B cell (primary cell): ENCODE measurements at regions not wholly inside any gene's neighbourhood (a gene's known extent, or its start where the extent isn't known, plus 50 kb on each side); places are given as distances from the start of the nearest gene placed in this dataset.

Source experiments
- ATAC-seq: fragments of 200-7000 bp; cut with Tn5 transposase; one replicate; pipeline ENCODE4 v1.10.0; 2021; ENCODE audit warnings: low read depth, mild to moderate bottlenecking, moderate number of reproducible peaks, moderate library complexity
- CTCF ChIA-PET: fragments of 350-600 bp; sonication (Branson Sonifier 250); formaldehyde crosslinking; loops from one replicate; lab custom pipeline; 2021; ENCODE audit warnings: antibody characterized with exemption, inconsistent platforms; lab: Charles Lee
- POLR2A ChIA-PET: fragments of 350-600 bp; sonication (Branson Sonifier 250); formaldehyde crosslinking; loops from one replicate; lab custom pipeline; 2021; ENCODE audit warnings: antibody characterized with exemption; lab: Charles Lee
- DNase-seq: peaks from one replicate; pipeline ENCODE4 v3.0.0; 2013
- H2AFZ ChIP-seq: 2 replicates; pipeline ENCODE4 v1.6.1; 2012; ENCODE audit warnings: mild to moderate bottlenecking, low read depth, low read length; ENCODE audit not compliant: insufficient read depth, poor library complexity, severe bottlenecking
- H3K27ac ChIP-seq, 2 donors: 1 replicate in 1 of 2; 2 replicates in 1 of 2; pipeline ENCODE4 v1.5.1; 2012 to 2013; ENCODE audit warnings: low read length in 2 of 2, mild to moderate bottlenecking in 2 of 2, moderate library complexity in 1 of 2
- H3K27me3 ChIP-seq, 4 experiments: fragments of 200-600 bp in 1 of 4; sonication (generic) in 1 of 4; replicated peaks in 1 of 4; 1 replicate in 2 of 4; 2 replicates in 2 of 4; pipeline versions ENCODE4 v1.6.1 to v1.7.0; 2013 to 2016; ENCODE audit warnings: low read length in 3 of 4, mild to moderate bottlenecking in 2 of 4, mixed read lengths in 1 of 4, moderate library complexity in 1 of 4; ENCODE audit not compliant: insufficient read depth in 4 of 4, control insufficient read depth in 3 of 4; ENCODE audit errors: control extremely low read depth in 1 of 4
- H3K36me3 ChIP-seq, 2 experiments: replicated peaks in 1 of 2; 1 replicate in 1 of 2; 2 replicates in 1 of 2; pipeline versions ENCODE4 v1.6.1 to v1.7.1; 2013; ENCODE audit warnings: low read length in 1 of 2; ENCODE audit not compliant: insufficient read depth in 2 of 2, control insufficient read depth in 1 of 2; ENCODE audit errors: control extremely low read depth in 1 of 2, extremely low read depth in 1 of 2
- H3K4me1 ChIP-seq, 2 donors: fragments of 200-600 bp in 1 of 2; sonication (generic) in 1 of 2; 1 replicate in 1 of 2; 2 replicates in 1 of 2; pipeline versions ENCODE4 v1.5.1 to v1.6.1; 2013 to 2017; ENCODE audit warnings: low read length in 2 of 2; ENCODE audit not compliant: control insufficient read depth in 2 of 2, insufficient read depth in 2 of 2
- H3K4me2 ChIP-seq: replicated peaks from 2 replicates; pipeline ENCODE3; 2012; ENCODE audit warnings: mild to moderate bottlenecking, low read depth, low read length; ENCODE audit not compliant: poor library complexity, severe bottlenecking
- H3K4me3 ChIP-seq, 5 experiments: fragments of 200-600 bp in 1 of 5; sonication (generic) in 1 of 5; 1 replicate in 3 of 5; 2 replicates in 2 of 5; pipeline versions ENCODE4 v1.5.1 to v1.7.0; 2011 to 2016; ENCODE audit warnings: low read length in 4 of 5, mild to moderate bottlenecking in 4 of 5, low read depth in 2 of 5, control low read depth in 1 of 5, moderate library complexity in 1 of 5; ENCODE audit not compliant: insufficient read depth in 1 of 5; ENCODE audit errors: control extremely low read depth in 1 of 5, extremely low read depth in 1 of 5
- H3K79me2 ChIP-seq: fragments of 200-600 bp; sonication (generic); one replicate; pipeline ENCODE4 v1.6.0; 2016; ENCODE audit warnings: low read length; ENCODE audit not compliant: control insufficient read depth, insufficient read depth
- H3K9ac ChIP-seq: fragments of 200-600 bp; sonication (generic); 2 replicates; pipeline ENCODE4 v1.6.1; 2017; ENCODE audit warnings: mild to moderate bottlenecking, low read length, moderate library complexity
- H3K9me3 ChIP-seq, 3 donors: one replicate each; pipeline versions ENCODE4 v1.6.1 to v1.7.1; 2013; ENCODE audit warnings: low read length in 2 of 3; ENCODE audit not compliant: control insufficient read depth in 2 of 3, insufficient read depth in 1 of 3; ENCODE audit errors: control extremely low read depth in 1 of 3
- H4K20me1 ChIP-seq: 2 replicates; pipeline ENCODE4 v1.6.0; 2012; ENCODE audit warnings: mild to moderate bottlenecking, low read length; ENCODE audit not compliant: insufficient read depth, control insufficient read depth, poor library complexity, severe bottlenecking
- H3K27ac Mint-ChIP-seq: one replicate; pipeline ENCODE4 v1.8.0; 2021; ENCODE audit warnings: mixed read lengths
- H3K27me3 Mint-ChIP-seq: one replicate; pipeline ENCODE4 v1.8.0; 2021; ENCODE audit warnings: mixed read lengths
- H3K4me1 Mint-ChIP-seq: one replicate; pipeline ENCODE4 v1.8.0; 2021; ENCODE audit warnings: mixed read lengths
- H3K4me3 Mint-ChIP-seq: one replicate; pipeline ENCODE4 v1.8.0; 2021; ENCODE audit warnings: mixed read lengths
- H3K9me3 Mint-ChIP-seq: one replicate; pipeline ENCODE4 v1.8.0; 2022; ENCODE audit warnings: mixed read lengths; ENCODE audit not compliant: insufficient read depth
- EZH2 ChIP-seq: IDR thresholded peaks from 2 replicates; pipeline ENCODE4 v1.6.1; 2012; ENCODE audit warnings: borderline replicate concordance, low read depth, mild to moderate bottlenecking, moderate library complexity, low read length; ENCODE audit not compliant: insufficient read depth, poor library complexity, severe bottlenecking
- WGBS: methylation state at CpG from one replicate; pipeline ENCODE4 v1.1.5; 2013; ENCODE audit warnings: missing lambda C conversion rate; ENCODE audit not compliant: insufficient coverage; 5-methylcytosine and 5-hydroxymethylcytosine counted together
- intact Hi-C: fragments of 100-400 bp; cut with micrococcal nuclease; formaldehyde crosslinking; loops from one replicate; pipeline ENCODE4 v1.10.0; 2022
- TF ChIP-seq, protein P1 (sequence below): fragments of 200-600 bp; IDR thresholded peaks from one replicate; pipeline ENCODE4 v1.8.0; 2022; ENCODE audit warnings: antibody characterized with exemption, mild to moderate bottlenecking

DNA sequence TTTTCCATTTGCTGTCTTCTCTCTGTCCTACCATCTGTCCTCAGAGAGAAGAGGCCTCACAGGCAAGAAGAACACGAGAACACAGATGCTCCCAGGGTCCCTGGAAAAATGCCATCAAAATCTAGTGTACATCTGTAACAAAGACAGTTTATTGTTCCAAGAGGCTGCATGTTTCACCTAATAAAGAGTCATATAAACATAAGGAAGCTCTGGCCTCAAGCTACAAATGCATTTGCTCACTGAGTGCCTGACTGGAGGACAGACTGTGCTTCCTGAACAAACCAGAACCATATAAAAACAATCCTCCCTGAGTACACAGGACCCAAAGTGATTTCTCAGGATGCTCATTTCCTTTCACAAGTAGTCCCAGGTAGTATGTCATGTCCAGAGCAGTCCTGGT is 76.3 kb upstream of the SLC44A3 start:
- Histone ChIP-seq H3K9me3 (no peaks in the 10 kb centered on the region), H3K27ac (no peak overlapping the region), H3K4me1 (no peaks in the 10 kb centered on the region), H3K4me2 (no peak overlapping the region), H4K20me1 (no peaks in the 10 kb centered on the region), H3K79me2 (no peaks in the 10 kb centered on the region), H3K9ac (no peak overlapping the region), H3K36me3 (no peaks in the 10 kb centered on the region), H2AFZ (no peak overlapping the region), H3K4me3 (no peak overlapping the region), H3K27me3 (peaks cover 0 to 6% (median 0%) of the 10 kb centered on the region in 4 experiments)
- Mint-ChIP-seq H3K4me3 (no peak overlapping the region), H3K27ac (no peak overlapping the region), H3K9me3 (no peaks in the 10 kb centered on the region), H3K27me3 (peaks cover 18% of the 10 kb centered on the region), H3K4me1 (peaks cover 6% of the 10 kb centered on the region)
- no peak for DNase-seq
- no peak for ATAC-seq
- intact Hi-C loops, result no loop called here
- no peak for TF ChIP-seq EZH2
- TF ChIP-seq, protein P1, sequence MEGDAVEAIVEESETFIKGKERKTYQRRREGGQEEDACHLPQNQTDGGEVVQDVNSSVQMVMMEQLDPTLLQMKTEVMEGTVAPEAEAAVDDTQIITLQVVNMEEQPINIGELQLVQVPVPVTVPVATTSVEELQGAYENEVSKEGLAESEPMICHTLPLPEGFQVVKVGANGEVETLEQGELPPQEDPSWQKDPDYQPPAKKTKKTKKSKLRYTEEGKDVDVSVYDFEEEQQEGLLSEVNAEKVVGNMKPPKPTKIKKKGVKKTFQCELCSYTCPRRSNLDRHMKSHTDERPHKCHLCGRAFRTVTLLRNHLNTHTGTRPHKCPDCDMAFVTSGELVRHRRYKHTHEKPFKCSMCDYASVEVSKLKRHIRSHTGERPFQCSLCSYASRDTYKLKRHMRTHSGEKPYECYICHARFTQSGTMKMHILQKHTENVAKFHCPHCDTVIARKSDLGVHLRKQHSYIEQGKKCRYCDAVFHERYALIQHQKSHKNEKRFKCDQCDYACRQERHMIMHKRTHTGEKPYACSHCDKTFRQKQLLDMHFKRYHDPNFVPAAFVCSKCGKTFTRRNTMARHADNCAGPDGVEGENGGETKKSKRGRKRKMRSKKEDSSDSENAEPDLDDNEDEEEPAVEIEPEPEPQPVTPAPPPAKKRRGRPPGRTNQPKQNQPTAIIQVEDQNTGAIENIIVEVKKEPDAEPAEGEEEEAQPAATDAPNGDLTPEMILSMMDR, result no peak
- ChIA-PET CTCF (no interaction called here), POLR2A (no interaction called here)
- no CpG with 5 or more reads among the region's 1 CpG for WGBS

DNA sequence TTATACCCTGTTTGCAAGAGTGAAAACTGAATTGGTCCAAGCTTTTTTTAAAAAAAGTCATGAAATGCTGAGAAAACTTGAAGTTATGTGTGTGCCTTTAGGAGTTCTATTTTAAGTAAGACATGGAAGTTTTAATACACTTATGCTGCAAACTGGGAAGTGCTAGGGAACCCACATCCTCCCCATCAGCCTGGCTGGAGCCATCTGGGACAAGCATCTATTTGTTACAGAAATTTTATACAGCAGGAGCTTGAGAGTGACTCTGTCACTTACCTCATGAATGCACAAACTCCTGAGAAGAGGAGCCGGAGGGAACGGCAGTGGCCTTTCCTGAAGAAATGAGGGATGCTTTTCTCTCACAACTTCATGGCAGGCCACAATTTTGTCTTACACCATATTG is 78.2 kb upstream of the SLC44A3 start:
- no peak overlapping the region for H3K27ac Mint-ChIP-seq
- H4K20me1 ChIP-seq, result no peaks in the 10 kb centered on the region

More for the DNA sequence above, 78.2 kb upstream of the SLC44A3 start:
- no peaks in the 10 kb centered on the region for H3K36me3 ChIP-seq
- H3K9ac ChIP-seq, result no peak overlapping the region
- Mint-ChIP-seq H3K27me3 (peaks cover 24% of the 10 kb centered on the region), H3K4me1 (peaks cover 6% of the 10 kb centered on the region), H3K9me3 (no peaks in the 10 kb centered on the region), H3K4me3 (no peak overlapping the region)
- H3K4me2 ChIP-seq, result no peak overlapping the region
- no peak for TF ChIP-seq EZH2
- TF ChIP-seq, protein P1, result no peak
- no peak overlapping the region for H3K27ac ChIP-seq
- no peak overlapping the region for H3K4me3 ChIP-seq
- no peaks in the 10 kb centered on the region for H3K9me3 ChIP-seq
- no peak overlapping the region for H2AFZ ChIP-seq
- no peak for DNase-seq
- intact Hi-C loops, result no loop called here
- no peak for ATAC-seq
- H3K4me1 ChIP-seq, result no peaks in the 10 kb centered on the region
- no peaks in the 10 kb centered on the region for H3K79me2 ChIP-seq
- ChIA-PET POLR2A (no interaction called here), CTCF (no interaction called here)
- H3K27me3 ChIP-seq, result peaks cover 0 to 7% (median 2%) of the 10 kb centered on the region in 4 experiments
- WGBS, result 100% methylated on average over 2 of the region's 2 CpGs
